ENCODE measurements at regions not wholly inside any gene's neighbourhood (a gene's known extent, or its start where the extent isn't known, plus 50 kb on each side); places are given as distances from the start of the nearest gene placed in this dataset.

DNA sequence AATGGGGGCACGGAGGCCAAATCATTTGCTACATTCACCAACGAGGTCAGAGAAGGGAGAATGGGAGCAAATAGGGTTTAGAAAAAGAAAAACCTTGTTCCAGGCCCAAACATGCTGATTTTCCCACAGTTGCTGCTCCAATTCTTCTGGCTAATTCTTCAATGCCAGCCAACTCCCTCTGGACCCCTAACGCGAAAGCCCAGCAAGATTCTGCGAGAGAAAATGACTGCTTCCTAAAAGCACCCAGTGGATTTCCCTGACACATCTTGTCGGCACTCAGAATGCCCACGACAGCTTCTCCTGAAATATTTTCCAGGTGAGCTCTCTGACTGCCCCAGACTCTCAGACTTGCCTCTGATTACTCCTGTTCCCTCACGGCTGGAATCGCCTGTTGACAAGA, 689.4 kb downstream of the MED13L start:
- intact Hi-C loops (cut with micrococcal nuclease) = no loop called here
- Histone ChIP-seq H3K4me2 (ENCODE audit: insufficient read depth, low read length) (no peak overlapping the region), H3K4me1 (replicated peaks in 1 of 2; ENCODE audit: control insufficient read depth in 2 of 2, insufficient read depth in 2 of 2, low read length in 2 of 2) (no peaks in the 10 kb centered on the region), H3K79me2 (ENCODE audit: control insufficient read depth, insufficient read depth, low read length) (no peaks in the 10 kb centered on the region), H3K9ac (ENCODE audit: insufficient read depth in 1 of 2, low read depth in 2 of 2, low read length in 2 of 2) (no peak overlapping the region), H3K9me1 (ENCODE audit: control insufficient read depth, insufficient read depth, low read length) (no peaks in the 10 kb centered on the region), H2AFZ (ENCODE audit: low read depth, low read length) (no peak overlapping the region), H3K36me3 (ENCODE audit: control insufficient read depth, insufficient read depth, low read length) (no peaks in the 10 kb centered on the region), H4K20me1 (replicated peaks; ENCODE audit: control insufficient read depth, insufficient read depth, low read length) (no peaks in the 10 kb centered on the region), H3K27ac (ENCODE audit: extremely low read depth, low read depth, low read length) (no peak overlapping the region), H3K27me3 (ENCODE audit: control insufficient read depth in 2 of 2, insufficient read depth in 2 of 2, low read length in 2 of 2) (peaks cover 0 to 18% of the 10 kb centered on the region in 2 experiments; a peak in 1 of 5 replicates), H3K4me3 (no peak overlapping the region), H3K9me3 (replicated peaks; ENCODE audit: control insufficient read depth, insufficient read depth, low read depth, low read length) (no peaks in the 10 kb centered on the region)
- ChIA-PET CTCF (ENCODE audit: low intra/inter-chr PET ratio) (no interaction called here), POLR2A (no interaction called here)
- ATAC-seq (no peak), DNase-seq (ENCODE audit: extremely low read depth in 1 of 4, low spot score in 3 of 4) (no peak), FAIRE-seq (no peak)
- no TSS peak for BruUV-seq (replicated peaks)
- TF ChIP-seq ZNF77 (CRISPR knock-in tag; IDR thresholded peaks at IDR 0.05) = no peak
- in situ Hi-C loops (cut with MboI) = no loop called here
- 0% methylated on average over 8 of the region's 9 CpGs for WGBS (ENCODE audit: insufficient coverage, low coverage, missing lambda C conversion rate)

DNA sequence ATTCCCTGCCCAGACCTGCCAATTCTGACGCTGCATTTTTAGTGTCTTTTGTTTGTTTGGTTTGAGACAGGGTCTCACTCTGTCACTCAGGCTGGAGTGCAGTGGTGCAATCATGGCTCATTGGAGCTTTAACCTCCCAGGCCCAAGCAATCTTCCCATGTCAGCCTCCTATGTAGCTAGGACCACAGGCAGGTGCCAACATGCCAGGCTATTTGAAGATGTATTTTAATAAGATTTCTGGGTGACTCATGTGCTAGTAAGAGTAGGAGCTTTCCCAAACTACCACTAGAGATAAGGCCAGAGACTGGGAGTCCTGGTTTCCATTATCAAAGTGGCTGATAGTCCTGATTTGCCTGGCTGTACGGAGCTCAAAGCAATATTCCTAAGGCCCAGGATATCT, 693.3 kb downstream of the MED13L start:
- H3K9me1 ChIP-seq (ENCODE audit: control insufficient read depth, insufficient read depth, low read length) = no peaks in the 10 kb centered on the region
- CTCF ChIA-PET (ENCODE audit: low intra/inter-chr PET ratio) = no interaction called here
- H3K9ac ChIP-seq (ENCODE audit: insufficient read depth in 1 of 2, low read depth in 2 of 2, low read length in 2 of 2) = no peak overlapping the region
- H4K20me1 ChIP-seq (replicated peaks; ENCODE audit: control insufficient read depth, insufficient read depth, low read length) = no peaks in the 10 kb centered on the region
- H2AFZ ChIP-seq (ENCODE audit: low read depth, low read length) = no peak overlapping the region
- BruUV-seq (replicated peaks) = no TSS peak
- H3K4me2 ChIP-seq (ENCODE audit: insufficient read depth, low read length) = no peak overlapping the region
- peaks cover 0 to 18% of the 10 kb centered on the region in 2 experiments; a peak in 2 of 5 replicates for H3K27me3 ChIP-seq (ENCODE audit: control insufficient read depth in 2 of 2, insufficient read depth in 2 of 2, low read length in 2 of 2)
- H3K79me2 ChIP-seq (ENCODE audit: control insufficient read depth, insufficient read depth, low read length) = no peaks in the 10 kb centered on the region
- in situ Hi-C loops (cut with MboI) = no loop called here
- POLR2A ChIA-PET = no interaction called here
- FAIRE-seq = no peak
- no peak for ATAC-seq
- H3K27ac ChIP-seq (ENCODE audit: extremely low read depth, low read depth, low read length) = no peak overlapping the region
- H3K36me3 ChIP-seq (ENCODE audit: control insufficient read depth, insufficient read depth, low read length) = no peaks in the 10 kb centered on the region
- no peak for DNase-seq (ENCODE audit: extremely low read depth in 1 of 4, low spot score in 3 of 4)
- no peaks in the 10 kb centered on the region for H3K9me3 ChIP-seq (replicated peaks; ENCODE audit: control insufficient read depth, insufficient read depth, low read depth, low read length)
- no peak overlapping the region for H3K4me3 ChIP-seq
- WGBS (ENCODE audit: insufficient coverage, low coverage, missing lambda C conversion rate) = 0% methylated on average over 2 of the region's 2 CpGs
- intact Hi-C loops (cut with micrococcal nuclease) = no loop called here
- H3K4me1 ChIP-seq (replicated peaks in 1 of 2; ENCODE audit: control insufficient read depth in 2 of 2, insufficient read depth in 2 of 2, low read length in 2 of 2) = no peaks in the 10 kb centered on the region
- TF ChIP-seq RUNX1 (IDR thresholded peaks at IDR 0.05; ENCODE audit: low read depth) (no peak), HDAC1 (IDR thresholded peaks at IDR 0.05) (no peak), PPARD (CRISPR knock-in tag; IDR thresholded peaks at IDR 0.05) (no peak), XRCC3 (IDR thresholded peaks at IDR 0.05) (no peak), HDAC8 (tag; IDR thresholded peaks at IDR 0.05) (no peak), BHLHE40 (IDR thresholded peaks at IDR 0.05; ENCODE audit: low read length) (no peak), JUN (IDR thresholded peaks at IDR 0.05; ENCODE audit: borderline replicate concordance, low read depth, low read length) (no peak), JUN (CRISPR knock-in tag; IDR thresholded peaks at IDR 0.05; ENCODE audit: borderline replicate concordance) (no peak), POLR2A (conservative IDR thresholded peaks at IDR 0.05) (no peak), HNRNPLL (IDR thresholded peaks at IDR 0.05; ENCODE audit: low read depth, low read length, poor library complexity, severe bottlenecking) (no peak), L3MBTL2 (IDR thresholded peaks at IDR 0.05) (no peak)
- TF ChIP-seq, protein P1, sequence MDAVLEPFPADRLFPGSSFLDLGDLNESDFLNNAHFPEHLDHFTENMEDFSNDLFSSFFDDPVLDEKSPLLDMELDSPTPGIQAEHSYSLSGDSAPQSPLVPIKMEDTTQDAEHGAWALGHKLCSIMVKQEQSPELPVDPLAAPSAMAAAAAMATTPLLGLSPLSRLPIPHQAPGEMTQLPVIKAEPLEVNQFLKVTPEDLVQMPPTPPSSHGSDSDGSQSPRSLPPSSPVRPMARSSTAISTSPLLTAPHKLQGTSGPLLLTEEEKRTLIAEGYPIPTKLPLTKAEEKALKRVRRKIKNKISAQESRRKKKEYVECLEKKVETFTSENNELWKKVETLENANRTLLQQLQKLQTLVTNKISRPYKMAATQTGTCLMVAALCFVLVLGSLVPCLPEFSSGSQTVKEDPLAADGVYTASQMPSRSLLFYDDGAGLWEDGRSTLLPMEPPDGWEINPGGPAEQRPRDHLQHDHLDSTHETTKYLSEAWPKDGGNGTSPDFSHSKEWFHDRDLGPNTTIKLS (IDR thresholded peaks at IDR 0.05; ENCODE audit: borderline replicate concordance, low read depth) = no peak
- TF ChIP-seq, protein P2, sequence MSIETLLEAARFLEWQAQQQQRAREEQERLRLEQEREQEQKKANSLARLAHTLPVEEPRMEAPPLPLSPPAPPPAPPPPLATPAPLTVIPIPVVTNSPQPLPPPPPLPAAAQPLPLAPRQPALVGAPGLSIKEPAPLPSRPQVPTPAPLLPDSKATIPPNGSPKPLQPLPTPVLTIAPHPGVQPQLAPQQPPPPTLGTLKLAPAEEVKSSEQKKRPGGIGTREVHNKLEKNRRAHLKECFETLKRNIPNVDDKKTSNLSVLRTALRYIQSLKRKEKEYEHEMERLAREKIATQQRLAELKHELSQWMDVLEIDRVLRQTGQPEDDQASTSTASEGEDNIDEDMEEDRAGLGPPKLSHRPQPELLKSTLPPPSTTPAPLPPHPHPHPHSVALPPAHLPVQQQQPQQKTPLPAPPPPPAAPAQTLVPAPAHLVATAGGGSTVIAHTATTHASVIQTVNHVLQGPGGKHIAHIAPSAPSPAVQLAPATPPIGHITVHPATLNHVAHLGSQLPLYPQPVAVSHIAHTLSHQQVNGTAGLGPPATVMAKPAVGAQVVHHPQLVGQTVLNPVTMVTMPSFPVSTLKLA (conservative IDR thresholded peaks at IDR 0.05) = no peak
- TF ChIP-seq, protein P3, sequence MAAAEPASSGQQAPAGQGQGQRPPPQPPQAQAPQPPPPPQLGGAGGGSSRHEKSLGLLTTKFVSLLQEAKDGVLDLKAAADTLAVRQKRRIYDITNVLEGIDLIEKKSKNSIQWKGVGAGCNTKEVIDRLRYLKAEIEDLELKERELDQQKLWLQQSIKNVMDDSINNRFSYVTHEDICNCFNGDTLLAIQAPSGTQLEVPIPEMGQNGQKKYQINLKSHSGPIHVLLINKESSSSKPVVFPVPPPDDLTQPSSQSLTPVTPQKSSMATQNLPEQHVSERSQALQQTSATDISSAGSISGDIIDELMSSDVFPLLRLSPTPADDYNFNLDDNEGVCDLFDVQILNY (CRISPR knock-in tag; IDR thresholded peaks at IDR 0.05) = no peak

Data from K562 (cell line).